Activated B cell treated with CpG ODN at 0.5 μM for 24 hours (primary cell): ENCODE measurements at regions not wholly inside any gene's neighbourhood (a gene's known extent, or its start where the extent isn't known, plus 50 kb on each side); places are given as distances from the start of the nearest gene placed in this dataset.

Experiments
- ATAC-seq: fragments of 200-7000 bp; cut with Tn5 transposase; one replicate; pipeline ENCODE4 v1.10.0; 2021; ENCODE audit warnings: low read depth, mild to moderate bottlenecking, moderate library complexity
- CTCF ChIA-PET: fragments of 350-600 bp; sonication (Branson Sonifier 250); formaldehyde crosslinking; loops from one replicate; lab custom pipeline; 2021; ENCODE audit warnings: antibody characterized with exemption; lab: Charles Lee
- POLR2A ChIA-PET: fragments of 350-600 bp; sonication (Branson Sonifier 250); formaldehyde crosslinking; loops from one replicate; lab custom pipeline; 2021; ENCODE audit warnings: antibody characterized with exemption; lab: Charles Lee
- DNase-seq: peaks from one replicate; pipeline ENCODE4 v3.0.0; 2022
- H3K27ac Mint-ChIP-seq: one replicate; pipeline ENCODE4 v1.8.0; 2020; ENCODE audit warnings: mixed read lengths
- H3K27me3 Mint-ChIP-seq: one replicate; pipeline ENCODE4 v1.8.0; 2021; ENCODE audit warnings: mixed read lengths
- H3K36me3 Mint-ChIP-seq: one replicate; pipeline ENCODE4 v1.8.0; 2021; ENCODE audit warnings: low read depth, mixed read lengths
- H3K4me1 Mint-ChIP-seq: one replicate; pipeline ENCODE4 v1.8.0; 2021; ENCODE audit warnings: mixed read lengths
- H3K4me3 Mint-ChIP-seq: one replicate; pipeline ENCODE4 v1.8.0; 2020; ENCODE audit warnings: mild to moderate bottlenecking, mixed read lengths
- H3K9me3 Mint-ChIP-seq: one replicate; pipeline ENCODE4 v1.8.0; 2020; ENCODE audit warnings: mixed read lengths
- intact Hi-C: fragments of 100-400 bp; cut with micrococcal nuclease; formaldehyde crosslinking; loops from one replicate; pipeline ENCODE4 v1.15.1; 2024
- TF ChIP-seq, protein P1 (sequence below): fragments of 200-600 bp; IDR thresholded peaks from one replicate; pipeline ENCODE4 v1.8.0; 2022; ENCODE audit warnings: antibody characterized with exemption, mild to moderate bottlenecking

DNA sequence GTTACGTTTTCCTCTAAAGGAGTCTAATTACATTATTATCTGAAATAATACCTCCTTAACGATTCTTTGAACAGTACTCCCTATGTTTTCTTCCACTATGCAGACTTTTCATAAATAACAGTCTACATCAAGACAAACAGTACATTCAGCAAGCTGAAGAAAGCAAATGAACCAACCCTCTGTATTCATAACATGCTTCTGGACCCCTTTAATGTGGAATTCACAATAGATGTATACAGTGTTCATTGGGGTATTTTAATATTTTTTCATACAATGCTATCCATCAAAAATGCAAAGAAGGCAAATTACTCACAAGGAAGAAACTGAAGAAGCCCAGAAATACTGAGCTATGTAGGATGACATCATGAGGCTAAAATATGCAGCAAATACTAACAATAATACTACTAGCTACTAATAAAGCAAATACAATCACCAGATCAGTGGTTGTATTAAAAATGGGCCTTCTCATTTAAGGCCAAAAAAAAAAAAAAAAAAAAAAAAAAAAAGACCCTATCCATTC, 408.6 kb downstream of the MTX2 start:
- TF ChIP-seq, protein P1, sequence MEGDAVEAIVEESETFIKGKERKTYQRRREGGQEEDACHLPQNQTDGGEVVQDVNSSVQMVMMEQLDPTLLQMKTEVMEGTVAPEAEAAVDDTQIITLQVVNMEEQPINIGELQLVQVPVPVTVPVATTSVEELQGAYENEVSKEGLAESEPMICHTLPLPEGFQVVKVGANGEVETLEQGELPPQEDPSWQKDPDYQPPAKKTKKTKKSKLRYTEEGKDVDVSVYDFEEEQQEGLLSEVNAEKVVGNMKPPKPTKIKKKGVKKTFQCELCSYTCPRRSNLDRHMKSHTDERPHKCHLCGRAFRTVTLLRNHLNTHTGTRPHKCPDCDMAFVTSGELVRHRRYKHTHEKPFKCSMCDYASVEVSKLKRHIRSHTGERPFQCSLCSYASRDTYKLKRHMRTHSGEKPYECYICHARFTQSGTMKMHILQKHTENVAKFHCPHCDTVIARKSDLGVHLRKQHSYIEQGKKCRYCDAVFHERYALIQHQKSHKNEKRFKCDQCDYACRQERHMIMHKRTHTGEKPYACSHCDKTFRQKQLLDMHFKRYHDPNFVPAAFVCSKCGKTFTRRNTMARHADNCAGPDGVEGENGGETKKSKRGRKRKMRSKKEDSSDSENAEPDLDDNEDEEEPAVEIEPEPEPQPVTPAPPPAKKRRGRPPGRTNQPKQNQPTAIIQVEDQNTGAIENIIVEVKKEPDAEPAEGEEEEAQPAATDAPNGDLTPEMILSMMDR: no peak
- no peak overlapping the region for H3K4me3 Mint-ChIP-seq
- DNase-seq: no peak
- ChIA-PET CTCF (no interaction called here), POLR2A (no interaction called here)
- peaks cover 9% of the 10 kb centered on the region for H3K27me3 Mint-ChIP-seq
- no peaks in the 10 kb centered on the region for H3K36me3 Mint-ChIP-seq
- ATAC-seq: no peak
- intact Hi-C loops: no loop called here
- H3K9me3 Mint-ChIP-seq: no peaks in the 10 kb centered on the region
- no peaks in the 10 kb centered on the region for H3K4me1 Mint-ChIP-seq
- no peak overlapping the region for H3K27ac Mint-ChIP-seq

DNA sequence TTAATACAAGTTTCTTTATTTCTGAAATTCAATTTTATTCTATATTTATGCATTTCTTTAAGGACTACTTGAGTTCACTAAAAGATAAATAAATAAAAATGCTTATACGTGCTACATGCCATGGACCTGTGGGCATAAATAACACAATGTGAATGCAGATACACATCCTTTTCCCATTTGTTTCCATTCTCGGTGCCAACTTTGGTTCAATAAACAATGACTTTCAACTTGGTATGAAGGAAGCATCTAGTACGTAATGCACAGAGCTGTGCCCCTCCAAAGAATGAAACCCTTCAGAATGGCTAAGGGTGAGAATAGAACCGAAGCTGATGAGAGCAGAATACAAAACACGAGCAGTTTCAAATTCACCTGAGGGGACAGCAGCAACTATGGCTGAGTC, 409.3 kb downstream of the MTX2 start:
- H3K4me1 Mint-ChIP-seq: no peaks in the 10 kb centered on the region
- no peak for ATAC-seq
- intact Hi-C loops: no loop called here
- H3K9me3 Mint-ChIP-seq: no peaks in the 10 kb centered on the region
- no peak overlapping the region for H3K4me3 Mint-ChIP-seq
- H3K36me3 Mint-ChIP-seq: no peaks in the 10 kb centered on the region
- H3K27ac Mint-ChIP-seq: no peak overlapping the region
- no peak for DNase-seq
- peaks cover 11% of the 10 kb centered on the region for H3K27me3 Mint-ChIP-seq
- TF ChIP-seq, protein P1: no peak
- ChIA-PET POLR2A (no interaction called here), CTCF (no interaction called here)

DNA sequence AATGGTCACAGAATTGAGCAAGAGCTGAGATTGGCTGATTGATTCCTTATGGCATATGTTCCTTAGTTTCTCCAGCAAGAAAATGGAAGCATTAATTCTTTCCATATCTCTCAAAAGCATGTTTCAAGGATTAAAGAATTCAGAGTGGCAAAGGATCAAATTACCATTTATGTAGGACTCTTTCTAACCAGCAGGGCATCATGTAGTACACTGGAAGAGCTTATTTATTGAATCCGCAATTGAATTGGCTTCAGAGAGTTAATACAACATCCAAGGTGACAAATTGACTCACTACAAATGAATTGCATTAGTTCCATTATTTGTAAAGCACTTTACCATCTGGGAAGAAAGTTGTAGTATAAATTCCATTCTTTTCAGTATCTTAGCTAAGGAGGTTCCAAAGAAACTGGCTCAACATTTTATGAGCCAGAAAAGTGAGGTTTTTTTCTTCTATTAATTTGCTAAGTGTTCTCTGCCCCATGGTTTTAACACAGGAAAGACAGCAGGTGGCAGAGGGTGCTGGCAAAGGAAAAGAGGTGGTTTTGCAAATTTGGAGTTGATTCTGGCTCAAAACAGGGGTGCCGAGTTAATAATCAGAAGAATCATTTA, 409.9 kb downstream of the MTX2 start:
- intact Hi-C loops: no loop called here

DNA sequence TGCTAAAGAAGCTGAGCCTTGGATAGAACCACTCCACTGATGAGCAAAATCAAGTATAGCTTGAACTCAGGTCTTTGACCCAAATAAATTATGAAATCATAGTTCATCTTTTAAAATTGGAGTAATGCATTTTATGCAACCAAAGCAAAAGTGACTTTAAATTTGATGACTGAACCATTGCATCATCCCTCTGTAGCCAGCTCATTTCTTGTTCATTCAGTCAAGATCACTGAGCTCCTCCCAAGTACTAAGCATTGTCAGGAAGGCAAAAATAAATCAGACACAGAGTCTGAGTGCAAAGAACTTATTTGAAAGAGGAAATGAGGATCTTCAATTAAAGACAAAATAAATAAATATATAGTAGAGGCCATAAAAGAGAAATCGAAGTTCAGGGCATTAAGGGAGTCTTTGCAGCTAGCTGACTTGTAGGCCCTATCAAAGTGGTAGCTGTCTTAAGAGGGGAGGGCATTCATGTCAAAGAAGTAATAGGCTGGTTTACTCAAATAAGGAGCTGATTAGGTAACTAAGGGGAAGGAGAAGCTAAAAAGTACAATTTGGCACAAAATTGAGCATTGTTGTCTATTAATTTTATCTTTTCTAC, 411.8 kb downstream of the MTX2 start:
- TF ChIP-seq, protein P1: no peak
- Mint-ChIP-seq H3K27me3 (peaks cover 17% of the 10 kb centered on the region), H3K4me3 (no peak overlapping the region), H3K27ac (no peak overlapping the region), H3K9me3 (no peaks in the 10 kb centered on the region), H3K36me3 (no peaks in the 10 kb centered on the region), H3K4me1 (no peaks in the 10 kb centered on the region)
- POLR2A ChIA-PET: no interaction called here
- DNase-seq (no peak), ATAC-seq (no peak)
- CTCF ChIA-PET: no interaction called here
- intact Hi-C loops: no loop called here

More for the DNA sequence above, 409.9 kb downstream of the MTX2 start:
- Mint-ChIP-seq H3K4me3 (no peak overlapping the region), H3K4me1 (no peaks in the 10 kb centered on the region), H3K27ac (no peak overlapping the region), H3K9me3 (no peaks in the 10 kb centered on the region), H3K27me3 (peaks cover 11% of the 10 kb centered on the region), H3K36me3 (no peaks in the 10 kb centered on the region)
- DNase-seq: no peak
- ChIA-PET POLR2A (no interaction called here), CTCF (no interaction called here)
- no peak for ATAC-seq
- TF ChIP-seq, protein P1: no peak

DNA sequence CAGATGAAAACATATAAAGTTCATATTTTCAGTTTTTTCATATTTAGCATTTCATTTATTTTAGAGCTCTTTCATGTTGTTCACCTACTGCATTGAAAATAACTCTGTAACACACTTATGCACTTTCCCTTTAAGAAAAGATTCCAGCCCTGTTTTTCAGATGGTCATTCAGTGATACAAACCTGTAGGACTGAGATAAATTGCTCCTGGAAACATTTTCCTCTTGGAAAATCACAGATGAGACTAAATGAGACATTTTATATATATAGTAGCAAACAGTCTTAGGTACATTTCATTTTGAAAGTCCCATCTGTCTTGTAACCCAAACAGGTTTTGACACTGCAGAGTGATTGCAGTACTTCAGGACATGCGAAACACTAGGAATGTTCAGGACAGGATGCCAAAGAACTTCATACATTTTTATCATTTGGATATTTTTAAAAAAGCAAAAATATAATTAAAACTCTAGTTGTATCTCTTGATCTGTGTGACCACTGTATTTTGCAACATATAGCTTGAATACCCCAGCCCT, 412.4 kb downstream of the MTX2 start:
- CTCF ChIA-PET: no interaction called here

More for the DNA sequence above, 412.4 kb downstream of the MTX2 start:
- POLR2A ChIA-PET: no interaction called here
- Mint-ChIP-seq H3K27ac (no peak overlapping the region), H3K9me3 (no peaks in the 10 kb centered on the region), H3K36me3 (no peaks in the 10 kb centered on the region), H3K4me3 (no peak overlapping the region), H3K4me1 (no peaks in the 10 kb centered on the region), H3K27me3 (peaks cover 19% of the 10 kb centered on the region)
- DNase-seq (no peak), ATAC-seq (no peak)
- intact Hi-C loops: no loop called here
- TF ChIP-seq, protein P1: no peak
